Karpas-422 (cell line): ENCODE measurements at regions not wholly inside any gene's neighbourhood (a gene's known extent, or its start where the extent isn't known, plus 50 kb on each side); places are given as distances from the start of the nearest gene placed in this dataset.

Source experiments
- DNase-seq: peaks from one replicate; pipeline ENCODE4 v3.0.0-alpha.2; 2015
- H2AFZ ChIP-seq: fragments of 200-600 bp; sonication (generic); 2 replicates; pipeline ENCODE4 v1.6.1; 2014; ENCODE audit warnings: antibody characterized with exemption, low read length, mixed read lengths
- H3K27ac ChIP-seq: fragments of 200-600 bp; sonication (generic); 2 replicates; pipeline ENCODE4 v1.5.1; 2014; ENCODE audit warnings: mild to moderate bottlenecking, low read length, moderate library complexity
- H3K27me3 ChIP-seq: fragments of 200-600 bp; sonication (generic); 2 replicates; pipeline ENCODE4 v1.6.1; 2014; ENCODE audit warnings: low read length, mixed read lengths
- H3K36me3 ChIP-seq: fragments of 200-600 bp; sonication (generic); 2 replicates; pipeline ENCODE4 v1.6.1; 2014; ENCODE audit warnings: low read length, mixed read lengths; ENCODE audit not compliant: insufficient read depth
- H3K4me1 ChIP-seq: fragments of 200-600 bp; sonication (generic); 2 replicates; pipeline ENCODE4 v1.6.1; 2014; ENCODE audit warnings: mild to moderate bottlenecking, low read length, mixed read lengths
- H3K4me2 ChIP-seq: fragments of 200-600 bp; sonication (generic); 2 replicates; pipeline ENCODE4 v1.6.1; 2014; ENCODE audit warnings: low read length, low read depth, mild to moderate bottlenecking; ENCODE audit not compliant: poor library complexity, severe bottlenecking
- H3K4me3 ChIP-seq: fragments of 200-600 bp; sonication (generic); 2 replicates; pipeline ENCODE4 v1.5.1; 2014; ENCODE audit warnings: mild to moderate bottlenecking, antibody characterized with exemption, low read length, mixed read lengths
- H3K79me2 ChIP-seq: fragments of 200-600 bp; sonication (generic); 2 replicates; pipeline ENCODE4 v1.6.1; 2014; ENCODE audit warnings: mild to moderate bottlenecking, low read length, mixed read lengths
- H3K9ac ChIP-seq: fragments of 200-600 bp; sonication (generic); 2 replicates; pipeline ENCODE4 v1.6.0; 2014; ENCODE audit warnings: low read length
- H3K9me2 ChIP-seq: fragments of 200-600 bp; sonication (generic), shearing (Covaris generic); replicated peaks from 2 replicates; pipeline ENCODE4 v1.6.0; 2014; ENCODE audit warnings: mild to moderate bottlenecking, low read length, moderate library complexity; ENCODE audit not compliant: insufficient read depth
- H3K9me3 ChIP-seq: fragments of 300-700, 200-600 bp; sonication (generic); 2 replicates; pipeline ENCODE4 v1.6.1; 2014; ENCODE audit warnings: low read length, mixed read lengths
- H4K20me1 ChIP-seq: fragments of 200-600 bp; sonication (generic); 2 replicates; pipeline ENCODE4 v1.6.1; 2014; ENCODE audit warnings: mild to moderate bottlenecking, antibody characterized with exemption, low read length, low read depth; ENCODE audit not compliant: insufficient read depth

GRCh38 chr20:22466447-22467171 lies 117.8 kb downstream of the FOXA2 start:
- DNase-seq: no peak
- Histone ChIP-seq H3K9ac (no peak overlapping the region), H3K4me3 (no peak overlapping the region), H3K27ac (no peak overlapping the region), H3K79me2 (no peaks in the 10 kb centered on the region), H3K4me2 (no peak overlapping the region), H3K9me2 (no peaks in the 10 kb centered on the region), H3K27me3 (no peaks in the 10 kb centered on the region), H3K4me1 (no peaks in the 10 kb centered on the region), H3K36me3 (no peaks in the 10 kb centered on the region), H4K20me1 (no peaks in the 10 kb centered on the region), H2AFZ (no peak overlapping the region), H3K9me3 (no peaks in the 10 kb centered on the region)

- Histone ChIP-seq H3K27me3 (no peaks in the 10 kb centered on the region), H3K9ac (no peak overlapping the region), H2AFZ (no peak overlapping the region), H3K36me3 (no peaks in the 10 kb centered on the region), H3K4me1 (no peaks in the 10 kb centered on the region), H3K27ac (no peak overlapping the region), H3K9me2 (no peaks in the 10 kb centered on the region), H3K4me2 (no peak overlapping the region), H3K4me3 (no peak overlapping the region), H4K20me1 (no peaks in the 10 kb centered on the region), H3K9me3 (no peaks in the 10 kb centered on the region), H3K79me2 (no peaks in the 10 kb centered on the region)
- no peak for DNase-seq
Measured at GRCh38 chr20:22465622-22466446, 118.5 kb downstream of the FOXA2 start.

- H3K27ac ChIP-seq: no peak overlapping the region
- no peak overlapping the region for H3K4me2 ChIP-seq
- H3K9me3 ChIP-seq: no peaks in the 10 kb centered on the region
- no peak overlapping the region for H3K4me3 ChIP-seq
- no peaks in the 10 kb centered on the region for H3K9me2 ChIP-seq
- DNase-seq: no peak
- no peaks in the 10 kb centered on the region for H3K79me2 ChIP-seq
- H2AFZ ChIP-seq: no peak overlapping the region
- H4K20me1 ChIP-seq: no peaks in the 10 kb centered on the region
- no peaks in the 10 kb centered on the region for H3K4me1 ChIP-seq
- no peaks in the 10 kb centered on the region for H3K27me3 ChIP-seq
- no peaks in the 10 kb centered on the region for H3K36me3 ChIP-seq
- no peak overlapping the region for H3K9ac ChIP-seq
Measured at GRCh38 chr20:22464312-22465003, 119.9 kb downstream of the FOXA2 start.

GRCh38 chr20:22462975-22463914 lies 121.1 kb downstream of the FOXA2 start:
- Histone ChIP-seq H3K79me2 (no peaks in the 10 kb centered on the region), H2AFZ (no peak overlapping the region), H3K9ac (no peak overlapping the region), H3K36me3 (no peaks in the 10 kb centered on the region), H4K20me1 (no peaks in the 10 kb centered on the region), H3K9me2 (no peaks in the 10 kb centered on the region), H3K27ac (no peak overlapping the region), H3K4me1 (no peaks in the 10 kb centered on the region), H3K4me3 (no peak overlapping the region), H3K27me3 (no peaks in the 10 kb centered on the region), H3K9me3 (no peaks in the 10 kb centered on the region), H3K4me2 (no peak overlapping the region)
- no peak for DNase-seq

GRCh38 chr20:22460803-22461202 lies 123.6 kb downstream of the FOXA2 start:
- H3K9me3 ChIP-seq: no peaks in the 10 kb centered on the region
- no peak overlapping the region for H2AFZ ChIP-seq
- H3K9me2 ChIP-seq: no peaks in the 10 kb centered on the region
- H3K4me2 ChIP-seq: no peak overlapping the region
- no peaks in the 10 kb centered on the region for H3K4me1 ChIP-seq
- H3K36me3 ChIP-seq: no peaks in the 10 kb centered on the region
- H3K27ac ChIP-seq: no peak overlapping the region
- no peak overlapping the region for H3K9ac ChIP-seq
- no peaks in the 10 kb centered on the region for H3K79me2 ChIP-seq
- H4K20me1 ChIP-seq: no peaks in the 10 kb centered on the region
- H3K4me3 ChIP-seq: no peak overlapping the region
- no peak for DNase-seq
- H3K27me3 ChIP-seq: no peaks in the 10 kb centered on the region

- H3K4me2 ChIP-seq: no peak overlapping the region
Measured at GRCh38 chr20:22460231-22460630, 124.1 kb downstream of the FOXA2 start.

GRCh38 chr20:22459754-22460153 lies 124.6 kb downstream of the FOXA2 start:
- Histone ChIP-seq H3K9me2 (no peaks in the 10 kb centered on the region), H3K4me1 (no peaks in the 10 kb centered on the region), H3K9me3 (no peaks in the 10 kb centered on the region), H3K36me3 (no peaks in the 10 kb centered on the region), H3K4me2 (no peak overlapping the region), H3K4me3 (no peak overlapping the region), H3K79me2 (no peaks in the 10 kb centered on the region), H3K27me3 (no peaks in the 10 kb centered on the region), H2AFZ (no peak overlapping the region), H3K9ac (no peak overlapping the region), H4K20me1 (no peaks in the 10 kb centered on the region), H3K27ac (no peak overlapping the region)
- DNase-seq: no peak

More at GRCh38 chr20:22460231-22460630, 124.1 kb downstream of the FOXA2 start:
- Histone ChIP-seq H4K20me1 (no peaks in the 10 kb centered on the region), H3K36me3 (no peaks in the 10 kb centered on the region), H3K27ac (no peak overlapping the region), H3K9ac (no peak overlapping the region), H3K79me2 (no peaks in the 10 kb centered on the region), H3K4me3 (no peak overlapping the region), H2AFZ (no peak overlapping the region), H3K27me3 (no peaks in the 10 kb centered on the region), H3K9me3 (no peaks in the 10 kb centered on the region), H3K9me2 (no peaks in the 10 kb centered on the region), H3K4me1 (no peaks in the 10 kb centered on the region)
- no peak for DNase-seq
